ENCODE measurements at regions not wholly inside any gene's neighbourhood (a gene's known extent, or its start where the extent isn't known, plus 50 kb on each side); places are given as distances from the start of the nearest gene placed in this dataset.
"Not testable (repeated sequence)": the region's sequence is repeated elsewhere in the genome, so short reads cannot be mapped to it uniquely, and the experiment has no call there.

DNA sequence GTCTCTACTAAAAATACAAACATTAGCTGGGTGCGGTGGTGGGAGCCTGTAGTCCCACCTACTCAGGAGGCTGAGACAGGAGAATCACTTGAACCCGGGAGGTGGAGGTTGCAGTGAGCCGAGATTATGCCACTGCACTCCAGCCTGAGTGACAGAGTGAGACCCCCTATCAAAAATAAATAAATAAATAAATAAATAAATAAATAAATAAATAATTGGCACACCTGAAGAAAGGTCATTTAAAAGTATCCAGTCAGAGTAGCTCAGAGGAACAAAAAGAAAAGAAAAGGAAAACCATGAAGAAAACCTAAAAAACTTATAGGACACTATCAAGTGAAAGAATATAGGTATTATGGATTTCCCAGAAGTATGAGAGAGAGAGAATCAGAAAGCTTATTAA, 330.1 kb upstream of the AR start:
- not testable (repeated sequence) for H3K9me3 ChIP-seq (ENCODE audit: control insufficient read depth, low read length); DNase-seq; H3K36me3 ChIP-seq (ENCODE audit: control insufficient read depth, insufficient read depth, low read length); H3K27ac ChIP-seq (ENCODE audit: insufficient read depth, low read length, poor library complexity, severe bottlenecking); H3K4me3 ChIP-seq (ENCODE audit: insufficient read depth, low read depth, low read length, poor library complexity, severe bottlenecking); H3K4me1 ChIP-seq (ENCODE audit: control insufficient read depth, insufficient read depth, low read length, poor library complexity, severe bottlenecking); H3K27me3 ChIP-seq (replicated peaks; ENCODE audit: control insufficient read depth, insufficient read depth, low read length, poor library complexity, severe bottlenecking)

DNA sequence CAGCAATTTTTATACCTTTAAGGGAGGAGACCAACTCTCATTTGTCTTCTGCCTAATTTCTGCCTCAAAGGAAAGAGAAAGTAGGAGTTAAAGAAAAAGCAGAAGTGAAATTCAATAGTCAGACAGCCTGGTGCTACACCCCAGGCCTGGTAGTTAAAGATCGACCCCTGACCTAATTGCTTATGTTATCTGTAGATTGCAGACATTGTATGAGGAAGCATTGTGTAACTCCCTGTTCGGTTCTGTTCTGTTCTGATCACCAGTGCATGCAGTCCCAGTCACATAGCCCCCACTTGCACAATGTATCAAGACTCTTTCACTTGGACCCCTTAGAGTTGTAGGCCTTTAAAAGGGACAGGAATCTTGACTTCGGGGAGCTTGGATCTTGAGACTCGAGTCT, 335.9 kb upstream of the AR start:
- Histone ChIP-seq H3K4me3 (ENCODE audit: insufficient read depth, low read depth, low read length, poor library complexity, severe bottlenecking) (no peak overlapping the region), H3K9me3 (ENCODE audit: control insufficient read depth, low read length) (no peaks in the 10 kb centered on the region), H3K27ac (ENCODE audit: insufficient read depth, low read length, poor library complexity, severe bottlenecking) (no peak overlapping the region), H3K36me3 (ENCODE audit: control insufficient read depth, insufficient read depth, low read length) (no peaks in the 10 kb centered on the region), H3K4me1 (ENCODE audit: control insufficient read depth, insufficient read depth, low read length, poor library complexity, severe bottlenecking) (no peaks in the 10 kb centered on the region), H3K27me3 (replicated peaks; ENCODE audit: control insufficient read depth, insufficient read depth, low read length, poor library complexity, severe bottlenecking) (no peaks in the 10 kb centered on the region)
- DNase-seq, result no peak

DNA sequence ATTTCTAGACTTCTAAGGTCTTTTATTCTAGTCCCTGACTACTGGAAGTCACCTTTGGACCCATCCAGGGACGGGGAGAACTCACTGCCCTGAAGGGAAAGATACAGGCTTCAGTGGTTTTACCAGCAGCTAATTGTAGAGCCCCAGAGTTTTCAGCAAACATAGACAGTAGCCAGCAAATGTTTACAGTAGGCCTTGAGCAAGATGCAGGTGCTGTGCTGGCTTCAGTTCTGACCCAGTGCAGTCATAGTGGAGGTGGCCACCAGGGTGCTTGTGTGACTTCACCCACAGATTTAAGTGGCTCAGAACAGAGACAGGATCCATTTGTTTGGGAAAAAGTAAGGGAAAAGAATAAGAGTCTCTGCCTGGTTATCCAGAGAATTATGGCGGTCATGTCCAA, 384.4 kb upstream of the AR start:
- no peaks in the 10 kb centered on the region for H3K27me3 ChIP-seq (replicated peaks; ENCODE audit: control insufficient read depth, insufficient read depth, low read length, poor library complexity, severe bottlenecking)
- no peak for DNase-seq
- H3K9me3 ChIP-seq (ENCODE audit: control insufficient read depth, low read length), result no peaks in the 10 kb centered on the region
- H3K4me1 ChIP-seq (ENCODE audit: control insufficient read depth, insufficient read depth, low read length, poor library complexity, severe bottlenecking), result no peaks in the 10 kb centered on the region
- no peaks in the 10 kb centered on the region for H3K36me3 ChIP-seq (ENCODE audit: control insufficient read depth, insufficient read depth, low read length)
- no peak overlapping the region for H3K27ac ChIP-seq (ENCODE audit: insufficient read depth, low read length, poor library complexity, severe bottlenecking)
- H3K4me3 ChIP-seq (ENCODE audit: insufficient read depth, low read depth, low read length, poor library complexity, severe bottlenecking), result no peak overlapping the region

DNA sequence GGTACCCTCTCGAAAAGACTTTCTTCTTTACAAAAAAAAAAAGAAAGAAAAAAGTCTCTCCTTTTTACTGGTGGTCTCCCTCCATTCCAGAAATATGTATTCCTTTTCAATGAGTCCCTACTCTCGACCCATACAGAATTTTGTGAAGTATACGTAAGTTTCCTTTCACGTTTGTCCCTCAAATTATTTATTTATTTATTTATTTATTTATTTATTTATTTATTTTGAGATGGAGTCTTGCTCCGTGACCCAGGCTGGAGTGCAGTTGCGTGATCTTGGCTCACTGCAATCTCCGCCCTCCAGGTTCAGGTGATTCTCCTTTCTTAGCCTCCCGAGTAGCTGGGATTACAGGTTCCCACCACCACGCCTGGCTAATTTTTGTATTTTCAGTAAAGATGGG, 429.2 kb upstream of the AR start:
- H3K36me3 ChIP-seq (ENCODE audit: control insufficient read depth, insufficient read depth, low read length), result no peaks in the 10 kb centered on the region
- H3K27ac ChIP-seq (ENCODE audit: insufficient read depth, low read length, poor library complexity, severe bottlenecking), result no peak overlapping the region
- no peaks in the 10 kb centered on the region for H3K4me1 ChIP-seq (ENCODE audit: control insufficient read depth, insufficient read depth, low read length, poor library complexity, severe bottlenecking)
- H3K9me3 ChIP-seq (ENCODE audit: control insufficient read depth, low read length), result no peaks in the 10 kb centered on the region
- no peak for DNase-seq
- H3K27me3 ChIP-seq (replicated peaks; ENCODE audit: control insufficient read depth, insufficient read depth, low read length, poor library complexity, severe bottlenecking), result no peaks in the 10 kb centered on the region
- H3K4me3 ChIP-seq (ENCODE audit: insufficient read depth, low read depth, low read length, poor library complexity, severe bottlenecking), result no peak overlapping the region

- Histone ChIP-seq H3K4me3 (ENCODE audit: insufficient read depth, low read depth, low read length, poor library complexity, severe bottlenecking) (no peak overlapping the region), H3K36me3 (ENCODE audit: control insufficient read depth, insufficient read depth, low read length) (no peaks in the 10 kb centered on the region), H3K9me3 (ENCODE audit: control insufficient read depth, low read length) (no peaks in the 10 kb centered on the region), H3K27ac (ENCODE audit: insufficient read depth, low read length, poor library complexity, severe bottlenecking) (no peak overlapping the region), H3K4me1 (ENCODE audit: control insufficient read depth, insufficient read depth, low read length, poor library complexity, severe bottlenecking) (no peaks in the 10 kb centered on the region), H3K27me3 (replicated peaks; ENCODE audit: control insufficient read depth, insufficient read depth, low read length, poor library complexity, severe bottlenecking) (no peaks in the 10 kb centered on the region)
- DNase-seq, result no peak
Measured at GRCh38 chrX:67105758-67106116, 438.1 kb upstream of the AR start.

DNA sequence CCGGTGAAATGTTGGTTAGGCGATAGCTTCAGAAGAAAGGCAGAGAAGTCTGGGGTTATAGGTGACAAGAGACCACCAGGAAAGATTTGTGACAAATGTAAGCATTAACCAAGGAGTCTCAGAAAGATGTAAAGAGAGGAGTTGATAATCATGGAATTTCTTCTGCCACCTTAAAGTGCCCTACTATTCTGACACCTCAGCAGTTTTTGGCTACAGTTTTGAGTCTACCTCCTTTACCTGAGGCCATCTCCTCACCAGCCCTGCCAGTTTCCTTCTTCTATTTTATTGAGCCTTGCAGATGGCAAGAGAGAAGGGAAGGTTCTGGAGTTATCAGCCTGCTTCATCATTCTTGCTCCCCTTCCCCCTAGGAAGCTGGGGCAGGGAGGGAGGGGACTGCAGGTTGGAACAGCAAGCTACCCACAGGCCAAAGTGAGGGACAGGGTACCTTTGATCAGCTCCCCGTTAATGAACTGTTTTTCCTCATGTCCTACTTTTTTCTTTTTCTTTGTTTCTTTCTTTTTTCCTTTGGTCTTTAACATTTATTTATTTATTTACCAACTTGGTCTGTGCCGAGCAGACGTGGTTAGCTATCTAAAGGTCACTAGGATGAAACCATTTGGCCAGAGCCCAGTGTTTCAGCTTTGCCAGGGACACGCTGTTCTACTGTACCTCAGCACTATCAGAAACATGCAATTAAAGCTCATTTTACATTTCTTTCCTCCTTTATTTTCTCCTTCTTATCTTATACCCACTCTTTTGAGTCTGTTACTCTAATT, 438.7 kb upstream of the AR start:
- Histone ChIP-seq H3K4me1 (ENCODE audit: control insufficient read depth, insufficient read depth, low read length, poor library complexity, severe bottlenecking) (no peaks in the 10 kb centered on the region), H3K27ac (ENCODE audit: insufficient read depth, low read length, poor library complexity, severe bottlenecking) (no peak overlapping the region), H3K27me3 (replicated peaks; ENCODE audit: control insufficient read depth, insufficient read depth, low read length, poor library complexity, severe bottlenecking) (no peaks in the 10 kb centered on the region), H3K4me3 (ENCODE audit: insufficient read depth, low read depth, low read length, poor library complexity, severe bottlenecking) (no peak overlapping the region), H3K9me3 (ENCODE audit: control insufficient read depth, low read length) (no peaks in the 10 kb centered on the region), H3K36me3 (ENCODE audit: control insufficient read depth, insufficient read depth, low read length) (no peaks in the 10 kb centered on the region)
- DNase-seq, result no peak

- H3K27ac ChIP-seq (ENCODE audit: insufficient read depth, low read length, poor library complexity, severe bottlenecking), result no peak overlapping the region
- DNase-seq, result no peak
- H3K9me3 ChIP-seq (ENCODE audit: control insufficient read depth, low read length), result no peaks in the 10 kb centered on the region
- no peaks in the 10 kb centered on the region for H3K4me1 ChIP-seq (ENCODE audit: control insufficient read depth, insufficient read depth, low read length, poor library complexity, severe bottlenecking)
- H3K36me3 ChIP-seq (ENCODE audit: control insufficient read depth, insufficient read depth, low read length), result no peaks in the 10 kb centered on the region
- H3K4me3 ChIP-seq (ENCODE audit: insufficient read depth, low read depth, low read length, poor library complexity, severe bottlenecking), result no peak overlapping the region
- H3K27me3 ChIP-seq (replicated peaks; ENCODE audit: control insufficient read depth, insufficient read depth, low read length, poor library complexity, severe bottlenecking), result no peaks in the 10 kb centered on the region
Measured at GRCh38 chrX:67100031-67100884, 443.6 kb upstream of the AR start.

DNA sequence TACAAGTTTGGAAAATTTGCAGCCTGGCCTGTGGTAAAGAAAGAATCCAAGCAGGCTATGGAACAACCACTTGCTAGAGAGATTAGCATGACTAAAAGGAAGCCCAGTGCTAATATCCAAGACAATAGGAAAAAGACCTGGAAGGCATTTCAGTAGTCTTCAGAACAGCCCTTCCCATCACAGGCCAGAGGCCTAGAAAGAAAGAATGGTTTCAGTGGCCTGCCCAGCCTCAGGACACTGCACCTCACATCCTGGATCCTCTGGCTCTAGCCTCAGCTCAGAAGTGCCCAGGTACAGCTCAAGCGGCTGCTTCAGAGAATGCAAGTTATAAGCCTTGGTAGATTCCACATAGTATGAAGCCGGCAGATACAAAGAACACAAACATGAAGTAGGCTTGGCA, 449.8 kb upstream of the AR start:
- no peak overlapping the region for H3K4me3 ChIP-seq (ENCODE audit: insufficient read depth, low read depth, low read length, poor library complexity, severe bottlenecking)
- H3K27me3 ChIP-seq (replicated peaks; ENCODE audit: control insufficient read depth, insufficient read depth, low read length, poor library complexity, severe bottlenecking), result no peaks in the 10 kb centered on the region
- no peaks in the 10 kb centered on the region for H3K36me3 ChIP-seq (ENCODE audit: control insufficient read depth, insufficient read depth, low read length)
- H3K4me1 ChIP-seq (ENCODE audit: control insufficient read depth, insufficient read depth, low read length, poor library complexity, severe bottlenecking), result no peaks in the 10 kb centered on the region
- H3K9me3 ChIP-seq (ENCODE audit: control insufficient read depth, low read length), result no peaks in the 10 kb centered on the region
- no peak overlapping the region for H3K27ac ChIP-seq (ENCODE audit: insufficient read depth, low read length, poor library complexity, severe bottlenecking)
- no peak for DNase-seq

GRCh38 chrX:67050760-67051159, 411.9 kb upstream of the EDA2R start:
- H3K4me1 ChIP-seq (ENCODE audit: control insufficient read depth, insufficient read depth, low read length, poor library complexity, severe bottlenecking), result no peaks in the 10 kb centered on the region
- H3K4me3 ChIP-seq (ENCODE audit: insufficient read depth, low read depth, low read length, poor library complexity, severe bottlenecking), result no peak overlapping the region
- no peaks in the 10 kb centered on the region for H3K27me3 ChIP-seq (replicated peaks; ENCODE audit: control insufficient read depth, insufficient read depth, low read length, poor library complexity, severe bottlenecking)
- no peaks in the 10 kb centered on the region for H3K36me3 ChIP-seq (ENCODE audit: control insufficient read depth, insufficient read depth, low read length)
- no peak for DNase-seq
- H3K9me3 ChIP-seq (ENCODE audit: control insufficient read depth, low read length), result no peaks in the 10 kb centered on the region
- H3K27ac ChIP-seq (ENCODE audit: insufficient read depth, low read length, poor library complexity, severe bottlenecking), result no peak overlapping the region

DNA sequence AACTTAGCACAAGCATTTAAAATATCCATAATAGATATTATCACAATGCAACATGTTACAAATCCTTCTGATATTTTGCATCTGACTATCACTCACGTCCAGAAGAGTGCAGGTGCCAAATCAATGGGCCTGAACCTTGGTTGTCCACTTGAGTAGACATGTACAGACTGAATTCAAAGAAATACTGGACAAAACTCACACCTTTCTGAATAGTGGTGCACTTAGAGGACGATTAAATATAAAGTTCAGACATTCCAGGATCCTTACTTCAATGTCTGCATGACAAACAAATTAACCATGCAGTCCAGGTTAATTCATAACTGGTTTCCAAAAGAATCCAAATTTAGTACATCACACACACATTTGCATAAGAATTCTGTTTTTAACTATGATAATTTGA, 406.0 kb upstream of the EDA2R start:
- H3K4me3 ChIP-seq (ENCODE audit: insufficient read depth, low read depth, low read length, poor library complexity, severe bottlenecking), result no peak overlapping the region
- H3K4me1 ChIP-seq (ENCODE audit: control insufficient read depth, insufficient read depth, low read length, poor library complexity, severe bottlenecking), result no peaks in the 10 kb centered on the region
- H3K36me3 ChIP-seq (ENCODE audit: control insufficient read depth, insufficient read depth, low read length), result no peaks in the 10 kb centered on the region
- DNase-seq, result no peak
- no peaks in the 10 kb centered on the region for H3K27me3 ChIP-seq (replicated peaks; ENCODE audit: control insufficient read depth, insufficient read depth, low read length, poor library complexity, severe bottlenecking)
- H3K27ac ChIP-seq (ENCODE audit: insufficient read depth, low read length, poor library complexity, severe bottlenecking), result no peak overlapping the region
- H3K9me3 ChIP-seq (ENCODE audit: control insufficient read depth, low read length), result no peaks in the 10 kb centered on the region
